Right hindlimb (tissue), 1 donor: ENCODE measurements at regions not wholly inside any gene's neighbourhood (a gene's known extent, or its start where the extent isn't known, plus 50 kb on each side); places are given as distances from the start of the nearest gene placed in this dataset.

Experiments used
- DNase-seq: peaks from one replicate; pipeline ENCODE4 v3.0.0-alpha.2; 2018

- no peak for DNase-seq
Measured at GRCh38 chr2:175552902-175553301, 371.4 kb upstream of the ATP5MC3 start.

DNA sequence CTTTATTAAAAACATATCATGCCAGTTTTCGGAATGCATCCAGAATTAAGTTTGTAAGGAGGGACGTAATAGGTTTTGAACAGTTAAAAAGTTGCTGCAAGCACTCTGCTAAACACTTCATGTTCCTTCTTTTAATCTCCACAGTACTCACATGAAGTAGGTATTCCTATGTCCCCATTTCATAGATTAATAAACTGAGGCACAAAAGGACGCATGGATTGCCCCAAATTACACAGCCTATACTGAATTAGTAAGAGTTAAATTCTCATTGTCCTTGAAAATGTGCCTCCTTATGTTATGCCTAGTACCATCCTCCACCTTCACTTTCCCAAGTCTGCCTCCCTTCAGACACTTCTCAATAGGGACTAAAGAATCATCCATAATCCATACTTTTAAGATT is 358.9 kb upstream of the ATP5MC3 start:
- no peak for DNase-seq

- DNase-seq, result no peak
Measured at GRCh38 chr2:175539122-175539521, 357.6 kb upstream of the ATP5MC3 start.

- no peak for DNase-seq
Measured at GRCh38 chr2:175536059-175536458, 354.5 kb upstream of the ATP5MC3 start.

- no peak for DNase-seq
Measured at GRCh38 chr2:175535631-175536030, 354.1 kb upstream of the ATP5MC3 start.

DNA sequence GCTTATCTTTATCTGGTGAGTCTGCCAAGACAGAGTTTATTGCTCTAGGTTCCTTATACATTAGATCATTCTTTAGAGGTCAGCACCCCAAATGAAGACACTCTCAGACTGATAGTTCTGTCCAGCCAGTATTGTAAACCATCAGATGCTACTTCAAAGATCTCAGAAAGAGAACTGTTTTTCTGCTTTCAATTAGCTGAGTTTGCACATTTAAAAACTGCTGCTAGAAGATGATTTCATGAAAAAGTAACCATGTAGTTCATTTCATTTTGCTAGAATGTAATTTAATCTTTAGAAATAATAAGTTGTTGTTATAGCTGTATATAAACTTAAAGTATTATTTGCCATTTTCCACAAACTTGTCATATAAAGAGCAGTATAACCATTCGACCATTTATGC is 344.5 kb upstream of the ATP5MC3 start:
- DNase-seq, result no peak

GRCh38 chr2:175523001-175523400 is 341.5 kb upstream of the ATP5MC3 start:
- DNase-seq, result no peak

DNA sequence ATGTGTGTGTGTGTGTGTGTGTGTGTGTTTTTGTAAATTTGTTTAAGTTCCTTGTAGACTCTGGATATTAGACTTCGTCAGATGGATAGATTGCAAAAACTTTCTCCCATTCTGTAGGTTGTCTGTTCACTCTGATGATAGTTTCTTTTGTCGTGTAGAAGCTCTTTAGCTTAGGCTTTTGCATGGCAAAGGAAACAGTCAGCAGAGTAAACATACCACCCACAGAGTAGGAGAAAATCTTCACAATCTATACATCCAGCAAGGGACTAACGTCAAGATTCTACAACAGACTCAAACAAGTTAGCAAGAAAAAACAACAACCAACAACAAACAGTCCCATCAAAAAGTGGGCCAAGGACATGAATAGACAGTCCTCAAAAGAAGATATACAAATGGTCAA is 336.7 kb upstream of the ATP5MC3 start:
- DNase-seq, result no peak

- no peak for DNase-seq
Measured at GRCh38 chr2:175516555-175516954, 335.0 kb upstream of the ATP5MC3 start.

GRCh38 chr2:175500255-175500654 is 318.7 kb upstream of the ATP5MC3 start:
- DNase-seq, result no peak

DNA sequence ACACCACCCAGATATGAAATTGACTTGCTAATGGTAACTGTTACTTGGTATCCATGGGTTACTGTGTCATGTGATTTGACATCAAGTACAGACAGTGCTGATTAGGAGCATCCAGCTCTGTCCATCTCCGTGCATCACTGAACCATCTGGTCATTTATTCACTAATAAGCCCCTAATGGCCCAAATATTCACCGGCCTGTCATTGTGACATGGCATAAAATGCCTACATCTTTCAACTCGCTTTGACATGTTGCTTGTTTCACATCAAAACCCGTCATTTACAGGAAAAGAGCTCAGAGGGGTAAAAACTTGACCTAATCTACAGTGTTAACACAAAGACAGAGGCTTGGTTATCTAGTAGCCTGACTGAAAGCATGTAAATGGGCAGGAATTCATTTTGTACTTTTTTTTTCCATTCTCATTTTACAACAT is 308.9 kb upstream of the ATP5MC3 start:
- DNase-seq, result no peak

- DNase-seq, result no peak
Measured at GRCh38 chr2:175478096-175478768, 296.7 kb upstream of the ATP5MC3 start.

GRCh38 chr2:175476948-175477347 is 295.4 kb upstream of the ATP5MC3 start:
- no peak for DNase-seq

- DNase-seq, result no peak
Measured at GRCh38 chr2:175476374-175476773, 294.9 kb upstream of the ATP5MC3 start.

- DNase-seq, result no peak
Measured at GRCh38 chr2:175475130-175475529, 293.6 kb upstream of the ATP5MC3 start.

DNA sequence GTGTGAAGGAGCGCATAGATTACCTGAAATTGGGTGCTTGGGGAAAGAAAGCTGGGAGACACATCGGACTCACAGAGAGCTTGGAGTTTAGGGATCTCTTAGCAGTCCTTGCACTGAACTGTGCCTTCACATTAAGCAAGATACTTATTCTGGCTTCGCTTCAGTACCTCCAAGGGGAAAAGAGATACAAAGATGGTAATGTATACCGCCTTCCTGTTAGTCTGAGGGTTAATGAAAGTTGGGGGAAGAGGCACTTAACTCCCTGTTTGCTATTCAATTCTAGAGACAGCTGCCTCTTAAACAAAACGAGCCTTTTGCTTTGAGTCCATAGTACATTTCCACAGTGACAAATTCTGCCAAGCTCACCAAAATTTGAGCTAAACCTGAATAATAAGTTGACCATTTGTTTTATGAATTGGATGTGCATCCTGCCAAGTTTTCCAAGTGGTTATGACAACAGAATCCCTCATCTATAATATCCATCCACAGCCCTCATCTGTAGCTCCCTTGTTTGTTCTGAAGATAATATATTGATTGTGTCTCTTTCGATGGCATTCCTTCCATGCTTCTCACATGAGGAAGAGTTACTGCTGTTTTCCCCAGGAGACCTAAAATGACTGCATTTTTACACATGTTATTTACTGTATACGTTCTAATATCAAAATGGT is 287.1 kb upstream of the ATP5MC3 start:
- no peak for DNase-seq

GRCh38 chr2:175465101-175465500 is 283.6 kb upstream of the ATP5MC3 start:
- DNase-seq, result no peak

GRCh38 chr2:175464311-175464670 is 282.8 kb upstream of the ATP5MC3 start:
- no peak for DNase-seq

GRCh38 chr2:175463589-175464310 is 282.2 kb upstream of the ATP5MC3 start:
- DNase-seq, result no peak

DNA sequence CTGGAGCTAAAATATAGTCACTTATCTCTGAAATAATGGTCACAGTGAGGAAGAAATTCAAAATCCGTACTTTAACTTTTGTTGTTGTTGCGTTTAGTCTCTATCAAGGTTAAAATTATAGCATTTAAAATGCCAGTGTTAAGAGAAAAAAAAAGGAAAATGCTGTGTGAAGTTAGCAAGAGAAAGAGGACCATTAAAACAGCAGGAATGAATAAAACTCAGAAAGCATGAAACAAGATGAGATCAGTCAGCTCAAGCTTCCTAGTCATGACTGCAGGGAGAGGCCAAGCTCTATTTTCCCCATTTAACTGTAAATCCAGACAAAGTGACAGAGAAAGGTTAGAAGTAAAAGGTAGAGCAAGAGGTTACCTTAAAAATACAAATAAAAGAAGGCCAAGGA is 281.7 kb upstream of the ATP5MC3 start:
- DNase-seq, result no peak

DNA sequence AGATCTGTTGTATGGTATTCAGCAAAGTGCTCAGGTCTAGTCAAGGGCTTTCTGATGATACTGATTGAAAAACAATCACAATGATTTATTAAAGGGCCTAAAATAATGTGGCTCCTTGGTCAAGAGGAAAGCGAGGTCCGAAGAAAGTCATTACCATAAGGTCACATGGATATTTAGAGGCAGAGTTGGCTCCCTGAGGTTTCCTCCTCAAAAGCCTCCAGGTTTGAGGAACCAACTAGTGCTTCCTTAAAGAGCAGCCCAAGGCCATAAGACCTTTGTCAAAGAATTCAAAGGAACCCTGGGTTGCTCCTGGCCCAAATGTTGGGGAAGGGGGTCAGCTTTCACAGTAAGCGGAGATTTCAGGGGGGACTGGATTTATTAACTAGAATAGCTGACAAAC is 280.7 kb upstream of the ATP5MC3 start:
- DNase-seq, result no peak

- DNase-seq, result no peak
Measured at GRCh38 chr2:175461839-175462238, 280.3 kb upstream of the ATP5MC3 start.

GRCh38 chr2:175457895-175458448 is 276.5 kb upstream of the ATP5MC3 start:
- DNase-seq, result no peak

GRCh38 chr2:175454953-175455389 is 273.5 kb upstream of the ATP5MC3 start:
- no peak for DNase-seq
